Gastroesophageal sphincter (tissue), 3 donors: ENCODE measurements at regions not wholly inside any gene's neighbourhood (a gene's known extent, or its start where the extent isn't known, plus 50 kb on each side); places are given as distances from the start of the nearest gene placed in this dataset.
"Not testable (repeated sequence)": the region's sequence is repeated elsewhere in the genome, so short reads cannot be mapped to it uniquely, and the experiment has no call there.

Experiments used
- CTCF ChIP-seq, 4 experiments: fragments of 200-600 bp in 2 of 4; fragments of 450-650 bp in 2 of 4; sonication (generic) in 1 of 4; IDR thresholded peaks; one replicate each; pipeline ENCODE4 v1.5.1; 2017 to 2019; ENCODE audit warnings: antibody characterized with exemption in 4 of 4, mild to moderate bottlenecking in 2 of 4, moderate library complexity in 2 of 4
- EP300 ChIP-seq: sonication (generic); formaldehyde crosslinking; IDR thresholded peaks from one replicate; pipeline ENCODE4 v1.6.1; 2017; ENCODE audit warnings: antibody characterized with exemption, mild to moderate bottlenecking
- POLR2AphosphoS5 ChIP-seq: sonication (generic); formaldehyde crosslinking; IDR thresholded peaks from one replicate; pipeline ENCODE4 v1.6.1; 2017; ENCODE audit warnings: antibody characterized with exemption

DNA sequence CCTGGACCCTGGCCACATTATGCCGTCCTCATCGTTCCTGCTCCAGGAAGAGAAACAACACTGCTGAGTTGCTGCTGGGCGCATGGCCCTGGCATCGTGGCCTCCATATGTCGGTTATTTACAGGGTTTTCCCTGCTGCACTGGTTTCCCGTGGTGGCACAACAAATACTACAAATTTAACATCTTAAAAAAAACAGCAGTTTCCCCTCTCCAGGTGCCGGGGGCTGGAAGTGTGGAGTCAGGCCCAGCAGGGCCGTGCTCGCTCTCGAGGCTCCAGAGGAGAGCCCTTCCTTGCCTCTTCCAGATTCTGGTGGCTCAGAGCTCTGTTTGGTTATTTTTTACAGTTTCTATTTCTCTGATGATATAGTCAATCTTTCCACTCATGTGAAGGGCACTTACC lies 777.8 kb upstream of the TPTE start:
- not testable (repeated sequence) for TF ChIP-seq POLR2AphosphoS5; CTCF (IDR thresholded peaks at IDR 0.05); EP300
